PC-3 (cell line): ENCODE measurements at regions not wholly inside any gene's neighbourhood (a gene's known extent, or its start where the extent isn't known, plus 50 kb on each side); places are given as distances from the start of the nearest gene placed in this dataset.

Experiments
- CTCF ChIP-seq: fragments of 300-600 bp; sonication (generic); conservative IDR thresholded peaks from 2 replicates; pipeline ENCODE4 v1.5.1; 2017; ENCODE audit warnings: antibody characterized with exemption, low read depth, mild to moderate bottlenecking, low read length
- EZH2 ChIP-seq: fragments of 300-600 bp; sonication (generic); IDR thresholded peaks from one replicate; pipeline ENCODE4 v1.6.1; 2017; ENCODE audit warnings: antibody characterized with exemption, mild to moderate bottlenecking, low read length; ENCODE audit not compliant: unreplicated experiment

- TF ChIP-seq EZH2 = no peak
- TF ChIP-seq CTCF = no peak
Measured at GRCh38 chr6:106757267-106757666, 127.9 kb downstream of the QRSL1 start.
